AG09309 (cell line): ENCODE measurements at regions not wholly inside any gene's neighbourhood (a gene's known extent, or its start where the extent isn't known, plus 50 kb on each side); places are given as distances from the start of the nearest gene placed in this dataset.

Experiments used
- DNase-seq: peaks from one replicate; pipeline ENCODE4 v3.0.0-alpha.2; 2010; ENCODE audit warnings: low read depth
- H3K4me3 ChIP-seq: 2 replicates; pipeline ENCODE4 v1.5.1; 2011; ENCODE audit warnings: mild to moderate bottlenecking, low read depth, low read length, moderate library complexity; ENCODE audit not compliant: control insufficient read depth
- TF ChIP-seq, protein P1 (sequence below): IDR thresholded peaks from 2 replicates; pipeline ENCODE4 v1.5.1; 2011; ENCODE audit warnings: mild to moderate bottlenecking, low read depth, low read length, inconsistent platforms; ENCODE audit not compliant: insufficient read depth, control insufficient read depth; ENCODE audit errors: missing control alignments

DNA sequence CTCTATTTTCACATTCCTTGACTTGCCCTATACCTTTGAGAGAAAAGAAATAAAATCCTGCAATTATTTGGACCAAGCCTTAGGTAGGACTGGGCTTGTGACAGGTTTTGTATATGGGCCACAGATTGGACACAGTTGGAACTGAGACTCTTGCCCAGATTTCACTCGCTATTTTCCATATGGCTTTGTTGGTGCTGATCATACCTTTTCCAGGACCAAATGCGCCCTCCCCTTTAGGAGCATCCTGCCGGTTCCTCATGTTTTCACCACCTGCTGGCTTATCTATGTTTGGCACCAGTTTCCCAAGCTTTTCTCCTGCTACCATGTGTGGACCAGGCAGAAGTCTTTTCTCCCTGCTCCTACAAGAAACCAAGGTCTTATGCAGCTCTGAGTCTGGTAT, 494.9 kb downstream of the EPHA4 start:
- DNase-seq: no peak
- TF ChIP-seq, protein P1, sequence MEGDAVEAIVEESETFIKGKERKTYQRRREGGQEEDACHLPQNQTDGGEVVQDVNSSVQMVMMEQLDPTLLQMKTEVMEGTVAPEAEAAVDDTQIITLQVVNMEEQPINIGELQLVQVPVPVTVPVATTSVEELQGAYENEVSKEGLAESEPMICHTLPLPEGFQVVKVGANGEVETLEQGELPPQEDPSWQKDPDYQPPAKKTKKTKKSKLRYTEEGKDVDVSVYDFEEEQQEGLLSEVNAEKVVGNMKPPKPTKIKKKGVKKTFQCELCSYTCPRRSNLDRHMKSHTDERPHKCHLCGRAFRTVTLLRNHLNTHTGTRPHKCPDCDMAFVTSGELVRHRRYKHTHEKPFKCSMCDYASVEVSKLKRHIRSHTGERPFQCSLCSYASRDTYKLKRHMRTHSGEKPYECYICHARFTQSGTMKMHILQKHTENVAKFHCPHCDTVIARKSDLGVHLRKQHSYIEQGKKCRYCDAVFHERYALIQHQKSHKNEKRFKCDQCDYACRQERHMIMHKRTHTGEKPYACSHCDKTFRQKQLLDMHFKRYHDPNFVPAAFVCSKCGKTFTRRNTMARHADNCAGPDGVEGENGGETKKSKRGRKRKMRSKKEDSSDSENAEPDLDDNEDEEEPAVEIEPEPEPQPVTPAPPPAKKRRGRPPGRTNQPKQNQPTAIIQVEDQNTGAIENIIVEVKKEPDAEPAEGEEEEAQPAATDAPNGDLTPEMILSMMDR: no peak
- no peak overlapping the region for H3K4me3 ChIP-seq

DNA sequence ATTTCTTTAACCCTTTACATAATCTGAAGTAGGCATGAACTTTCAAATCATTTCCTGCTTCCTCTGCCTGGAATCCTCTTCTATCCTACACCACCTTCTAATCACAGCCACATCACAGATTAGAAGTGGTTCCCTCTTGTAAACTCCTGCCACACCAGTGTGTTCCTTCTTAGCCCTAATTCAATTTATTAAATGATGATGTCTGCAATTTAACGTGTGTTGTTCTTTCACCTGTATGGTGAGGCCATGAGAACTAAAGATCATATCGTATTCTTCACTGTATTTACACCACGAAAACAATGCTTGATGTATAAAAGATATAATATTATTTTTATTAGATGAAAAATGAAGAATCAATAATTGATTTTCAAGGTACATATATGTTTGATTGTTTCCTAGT, 494.3 kb downstream of the EPHA4 start:
- no peak overlapping the region for H3K4me3 ChIP-seq
- no peak for DNase-seq
- TF ChIP-seq, protein P1: no peak

DNA sequence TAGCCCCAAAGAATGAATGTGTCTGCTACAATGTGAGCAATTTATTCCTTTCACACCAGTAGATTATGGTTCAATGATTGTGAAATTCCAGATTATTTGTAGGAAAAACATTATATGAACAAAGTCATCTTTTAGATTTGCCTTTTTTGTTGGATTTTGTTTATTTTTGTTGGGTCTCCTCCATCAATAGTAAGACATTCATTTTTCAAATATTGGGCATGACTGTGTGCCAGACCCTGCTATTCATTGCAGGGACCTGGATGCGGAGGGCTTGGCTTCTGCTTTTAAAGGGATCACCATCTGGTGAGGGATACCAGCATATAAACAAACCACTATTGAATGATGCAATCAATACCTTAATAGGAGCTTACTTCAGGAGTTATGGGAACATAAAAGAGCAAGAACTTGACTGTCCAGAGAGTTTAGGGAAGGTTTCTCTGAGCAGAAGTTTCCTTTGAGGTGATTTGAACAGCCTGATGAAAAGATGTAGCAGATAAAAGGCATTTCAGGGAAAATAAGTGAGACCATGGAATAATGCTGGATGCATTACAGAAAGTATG, 486.7 kb downstream of the EPHA4 start:
- TF ChIP-seq, protein P1: no peak
- no peak overlapping the region for H3K4me3 ChIP-seq
- no peak for DNase-seq

DNA sequence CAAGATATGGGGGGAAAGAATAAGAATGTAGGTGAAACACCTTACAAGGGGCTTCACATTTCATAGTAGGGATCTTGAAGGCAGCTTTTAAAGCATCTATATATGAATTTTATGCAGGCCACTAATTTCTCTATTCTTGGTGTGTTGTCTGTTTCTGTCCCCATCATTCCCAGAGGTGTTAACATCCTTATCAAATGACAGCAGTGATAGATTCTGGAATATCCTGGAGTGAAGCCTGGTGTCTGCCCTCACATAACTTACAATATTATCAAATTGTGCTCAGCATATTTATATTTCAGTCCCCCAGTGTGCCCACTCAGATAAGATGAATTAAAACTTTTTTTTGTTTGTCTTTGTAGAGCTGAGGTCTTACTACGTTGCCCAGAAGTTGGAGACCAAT, 486.2 kb downstream of the EPHA4 start:
- no peak overlapping the region for H3K4me3 ChIP-seq
- no peak for DNase-seq
- TF ChIP-seq, protein P1: no peak

DNA sequence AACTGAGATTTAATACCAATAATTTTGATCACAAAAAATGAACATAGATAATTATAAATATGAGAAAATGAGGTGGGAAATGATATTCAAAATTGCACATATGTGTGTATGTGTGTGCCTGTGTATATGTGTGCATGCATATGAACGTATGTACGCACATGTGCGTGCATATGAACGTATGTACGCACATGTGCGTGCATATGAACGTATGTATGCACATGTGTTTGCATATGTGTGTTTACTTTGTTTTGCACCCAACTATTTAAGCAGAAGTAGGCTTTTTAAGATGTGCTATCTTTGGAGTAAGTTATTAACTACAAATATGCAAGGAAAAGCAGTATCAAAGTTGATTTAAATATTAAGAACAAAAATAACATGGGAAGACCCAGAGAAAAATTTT, 484.3 kb downstream of the EPHA4 start:
- H3K4me3 ChIP-seq: no peak overlapping the region
- DNase-seq: no peak
- TF ChIP-seq, protein P1: no peak

DNA sequence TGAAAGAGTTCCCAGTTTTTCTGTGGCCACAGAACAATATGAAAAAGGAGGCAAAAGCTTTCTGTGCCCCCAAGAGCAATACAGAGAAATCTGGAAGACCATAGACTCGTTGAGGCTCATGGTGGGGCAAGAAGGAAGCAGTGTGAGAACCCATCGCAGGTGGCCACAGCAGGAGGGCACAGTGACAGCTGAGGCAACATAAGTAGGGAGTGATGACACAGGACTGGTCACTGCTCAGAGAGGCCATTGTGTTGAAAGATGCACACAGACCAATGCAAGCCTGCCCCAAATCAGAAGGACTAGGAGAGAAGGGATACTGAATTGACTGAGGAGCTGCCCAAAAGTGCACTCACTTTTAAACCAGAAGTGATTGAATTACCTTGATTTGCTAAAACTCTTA, 483.6 kb downstream of the EPHA4 start:
- no peak for DNase-seq
- no peak overlapping the region for H3K4me3 ChIP-seq

More for the DNA sequence above, 483.6 kb downstream of the EPHA4 start:
- TF ChIP-seq, protein P1: no peak
